ENCODE measurements at regions not wholly inside any gene's neighbourhood (a gene's known extent, or its start where the extent isn't known, plus 50 kb on each side); places are given as distances from the start of the nearest gene placed in this dataset.

GRCh38 chr7:156222611-156223010 is 410.3 kb upstream of the SHH start:
- Histone ChIP-seq H4K20me1 (ENCODE audit: insufficient read depth) (no peaks in the 10 kb centered on the region), H2AFZ (no peak overlapping the region), H3K4me3 (no peak overlapping the region), H3K27ac (no peak overlapping the region), H3K36me3 (ENCODE audit: low read depth) (no peaks in the 10 kb centered on the region), H3K79me2 (ENCODE audit: insufficient read depth) (no peaks in the 10 kb centered on the region), H3K9me3 (ENCODE audit: low read depth) (no peaks in the 10 kb centered on the region), H3K4me2 (ENCODE audit: unreplicated experiment) (no peak overlapping the region), H3F3A (ENCODE audit: insufficient read depth) (no peaks in the 10 kb centered on the region), H3K4me1 (ENCODE audit: insufficient read depth) (no peaks in the 10 kb centered on the region), H3K27me3 (replicated peaks; ENCODE audit: insufficient read depth) (no peaks in the 10 kb centered on the region), H3K9me2 (ENCODE audit: insufficient read depth) (no peaks in the 10 kb centered on the region), H3K9ac (no peak overlapping the region)
- 5% methylated on average over 7 of the region's 7 CpGs for WGBS, 2 experiments (ENCODE audit: low coverage in 1 of 2, low lambda C conversion rate in 2 of 2, missing lambda C conversion rate in 2 of 2)
- in situ Hi-C loops (cut with MboI), result no loop called here
- TF ChIP-seq EZH2 (IDR thresholded peaks at IDR 0.05; ENCODE audit: insufficient read depth, poor library complexity, severe bottlenecking) (no peak), EZH2phosphoT487 (IDR thresholded peaks at IDR 0.05; ENCODE audit: insufficient read depth, low read depth) (no peak)
- DNase-seq, result no peak

GRCh38 chr7:156222151-156222550 is 409.9 kb upstream of the SHH start:
- Histone ChIP-seq H3K9me3 (ENCODE audit: low read depth) (no peaks in the 10 kb centered on the region), H3K27ac (no peak overlapping the region), H3K9me2 (ENCODE audit: insufficient read depth) (no peaks in the 10 kb centered on the region), H3K36me3 (ENCODE audit: low read depth) (no peaks in the 10 kb centered on the region), H2AFZ (no peak overlapping the region), H3K4me3 (no peak overlapping the region), H3K4me1 (ENCODE audit: insufficient read depth) (no peaks in the 10 kb centered on the region), H3K9ac (no peak overlapping the region), H4K20me1 (ENCODE audit: insufficient read depth) (no peaks in the 10 kb centered on the region), H3K27me3 (replicated peaks; ENCODE audit: insufficient read depth) (no peaks in the 10 kb centered on the region), H3K79me2 (ENCODE audit: insufficient read depth) (no peaks in the 10 kb centered on the region), H3F3A (ENCODE audit: insufficient read depth) (no peaks in the 10 kb centered on the region), H3K4me2 (ENCODE audit: unreplicated experiment) (no peak overlapping the region)
- DNase-seq, result no peak
- TF ChIP-seq EZH2 (IDR thresholded peaks at IDR 0.05; ENCODE audit: insufficient read depth, poor library complexity, severe bottlenecking), result no peak
- WGBS, 2 experiments (ENCODE audit: low coverage in 1 of 2, low lambda C conversion rate in 2 of 2, missing lambda C conversion rate in 2 of 2), result 38 to 42% methylated on average over 4 of the region's 4 CpGs
- in situ Hi-C loops (cut with MboI), result no loop called here

- Histone ChIP-seq H3K9ac (no peak overlapping the region), H3K4me1 (ENCODE audit: insufficient read depth) (no peaks in the 10 kb centered on the region), H2AFZ (no peak overlapping the region), H3K4me2 (ENCODE audit: unreplicated experiment) (no peak overlapping the region), H3K27ac (no peak overlapping the region), H3K4me3 (no peak overlapping the region), H3F3A (ENCODE audit: insufficient read depth) (no peaks in the 10 kb centered on the region), H3K36me3 (ENCODE audit: low read depth) (no peaks in the 10 kb centered on the region), H3K79me2 (ENCODE audit: insufficient read depth) (no peaks in the 10 kb centered on the region), H3K9me3 (ENCODE audit: low read depth) (no peaks in the 10 kb centered on the region), H3K9me2 (ENCODE audit: insufficient read depth) (no peaks in the 10 kb centered on the region), H3K27me3 (replicated peaks; ENCODE audit: insufficient read depth) (no peaks in the 10 kb centered on the region), H4K20me1 (ENCODE audit: insufficient read depth) (no peaks in the 10 kb centered on the region)
- no peak for DNase-seq
- TF ChIP-seq EZH2 (IDR thresholded peaks at IDR 0.05; ENCODE audit: insufficient read depth, poor library complexity, severe bottlenecking), result no peak
- no peak for TF ChIP-seq EZH2phosphoT487 (IDR thresholded peaks at IDR 0.05; ENCODE audit: insufficient read depth, low read depth)
- WGBS, 2 experiments (ENCODE audit: low coverage in 1 of 2, low lambda C conversion rate in 2 of 2, missing lambda C conversion rate in 2 of 2), result 38 to 47% methylated on average over 10 of the region's 10 CpGs
- in situ Hi-C loops (cut with MboI), result no loop called here
Measured at GRCh38 chr7:156220701-156221100, 408.4 kb upstream of the SHH start.

GRCh38 chr7:156220078-156220605 is 407.9 kb upstream of the SHH start:
- Histone ChIP-seq H3K4me2 (ENCODE audit: unreplicated experiment) (no peak overlapping the region), H3K27me3 (replicated peaks; ENCODE audit: insufficient read depth) (no peaks in the 10 kb centered on the region), H3K4me3 (no peak overlapping the region), H3K27ac (no peak overlapping the region), H3K9me2 (ENCODE audit: insufficient read depth) (no peaks in the 10 kb centered on the region), H3K36me3 (ENCODE audit: low read depth) (no peaks in the 10 kb centered on the region), H3K4me1 (ENCODE audit: insufficient read depth) (no peaks in the 10 kb centered on the region), H3K9ac (no peak overlapping the region), H3K79me2 (ENCODE audit: insufficient read depth) (no peaks in the 10 kb centered on the region), H2AFZ (no peak overlapping the region), H4K20me1 (ENCODE audit: insufficient read depth) (no peaks in the 10 kb centered on the region), H3F3A (ENCODE audit: insufficient read depth) (no peaks in the 10 kb centered on the region), H3K9me3 (ENCODE audit: low read depth) (no peaks in the 10 kb centered on the region)
- in situ Hi-C loops (cut with MboI), result no loop called here
- WGBS, 2 experiments (ENCODE audit: low coverage in 1 of 2, low lambda C conversion rate in 2 of 2, missing lambda C conversion rate in 2 of 2), result 38 to 44% methylated on average over 16 of the region's 16 CpGs
- no peak for DNase-seq
- no peak for TF ChIP-seq EZH2 (IDR thresholded peaks at IDR 0.05; ENCODE audit: insufficient read depth, poor library complexity, severe bottlenecking)
- no peak for TF ChIP-seq EZH2phosphoT487 (IDR thresholded peaks at IDR 0.05; ENCODE audit: insufficient read depth, low read depth)

Measured in GM23248 (cell line).